ENCODE measurements at regions not wholly inside any gene's neighbourhood (a gene's known extent, or its start where the extent isn't known, plus 50 kb on each side); places are given as distances from the start of the nearest gene placed in this dataset.

GRCh38 chr17:72282439-72283029 is 161.7 kb downstream of the SOX9 start:
- POLR2A ChIA-PET, result no interaction called here
- DNase-seq (ENCODE audit: low read depth in 1 of 2, low spot score in 1 of 2), result no peak
- Histone ChIP-seq H3K4me2 (no peak overlapping the region), H3K27ac (no peak overlapping the region), H3K4me3 (no peak overlapping the region), H3K9me3 (no peaks in the 10 kb centered on the region), H3K4me1 (no peaks in the 10 kb centered on the region)
- no peak for ATAC-seq
- TF ChIP-seq RFX5 (IDR thresholded peaks at IDR 0.05), result no peak
- no peak for TF ChIP-seq TP53 (CRISPR knock-in tag; IDR thresholded peaks at IDR 0.05)
- TF ChIP-seq SMC3 (IDR thresholded peaks at IDR 0.05), result no peak
- TF ChIP-seq POLR2AphosphoS2 (conservative IDR thresholded peaks at IDR 0.05; ENCODE audit: low read length), result no peak
- TF ChIP-seq CBX8 (IDR thresholded peaks at IDR 0.05), result no peak
- no peak for TF ChIP-seq FOXS1 (CRISPR knock-in tag; IDR thresholded peaks at IDR 0.05)
- TF ChIP-seq SREBF2 (IDR thresholded peaks at IDR 0.05), result no peak
- TF ChIP-seq ZC3H11A (IDR thresholded peaks at IDR 0.05), result no peak
- no peak for TF ChIP-seq CBX2 (IDR thresholded peaks at IDR 0.05; ENCODE audit: borderline replicate concordance, low read depth)
- no peak for TF ChIP-seq HOXB13 (CRISPR knock-in tag; IDR thresholded peaks at IDR 0.05; ENCODE audit: low read depth)
- no peak for TF ChIP-seq BHLHE40 (IDR thresholded peaks at IDR 0.05; ENCODE audit: low read depth, low read length)
- peak; percentile 39 for FAIRE-seq
- CTCF ChIA-PET, result interaction anchor here (1.5 kb wide), 1 partner anchor 8 kb away, joined by 3 read pairs; no protein-coding TSS in a partner anchor
- WGBS (ENCODE audit: missing lambda C conversion rate), result 44% methylated on average over 3 of the region's 3 CpGs

GRCh38 chr17:72284806-72285205 is 164.0 kb downstream of the SOX9 start:
- 37% methylated on average over 4 of the region's 4 CpGs for WGBS (ENCODE audit: missing lambda C conversion rate)
- Histone ChIP-seq H3K4me2 (no peak overlapping the region), H3K4me3 (no peak overlapping the region), H3K9me3 (no peaks in the 10 kb centered on the region), H3K4me1 (no peaks in the 10 kb centered on the region), H3K27ac (no peak overlapping the region)
- ChIA-PET POLR2A (no interaction called here), CTCF (interaction anchor here (0.7 to 2.6 kb wide), 4 partner anchors 8 to 635 kb away, joined by 3 to 8 read pairs (median 5); no protein-coding TSS in a partner anchor)
- ATAC-seq, result no peak
- TF ChIP-seq CEBPB (IDR thresholded peaks at IDR 0.05) (no peak), HOXB5 (CRISPR knock-in tag; IDR thresholded peaks at IDR 0.05) (no peak), KDM1A (IDR thresholded peaks at IDR 0.05; ENCODE audit: low read depth) (no peak), HEYL (CRISPR knock-in tag; IDR thresholded peaks at IDR 0.05) (no peak)
- no peak for FAIRE-seq
- DNase-seq (ENCODE audit: low read depth in 1 of 2, low spot score in 1 of 2), result no peak

GRCh38 chr17:72287586-72287985 is 166.8 kb downstream of the SOX9 start:
- ATAC-seq (peak; percentile 44 to 49; a peak in 1 of 6 replicates), FAIRE-seq (no peak), DNase-seq (ENCODE audit: low read depth in 1 of 2, low spot score in 1 of 2) (no peak)
- Histone ChIP-seq H3K4me2 (no peak overlapping the region), H3K4me3 (no peak overlapping the region), H3K27ac (no peak overlapping the region), H3K4me1 (no peaks in the 10 kb centered on the region), H3K9me3 (no peaks in the 10 kb centered on the region)
- ChIA-PET POLR2A (no interaction called here), CTCF (interaction anchor here (0.9 to 1.4 kb wide), 2 partner anchors 9 to 32 kb away, joined by 3 read pairs; no protein-coding TSS in a partner anchor)
- WGBS (ENCODE audit: missing lambda C conversion rate), result 71% methylated on average over 4 of the region's 4 CpGs
- no peak for TF ChIP-seq ZNF302 (CRISPR knock-in tag; IDR thresholded peaks at IDR 0.05)
- TF ChIP-seq CHD2 (IDR thresholded peaks at IDR 0.05; ENCODE audit: low read length, partially characterized antibody), result no peak
- TF ChIP-seq CTCF (IDR thresholded peaks at IDR 0.05), result no peak
- TF ChIP-seq PHF8 (IDR thresholded peaks at IDR 0.05; ENCODE audit: borderline replicate concordance, low read depth), result no peak
- no peak for TF ChIP-seq HEYL (CRISPR knock-in tag; IDR thresholded peaks at IDR 0.05)
- no peak for TF ChIP-seq HES2 (IDR thresholded peaks at IDR 0.05)
- no peak for TF ChIP-seq ZFP36 (IDR thresholded peaks at IDR 0.05; ENCODE audit: borderline replicate concordance, partially characterized antibody)
- TF ChIP-seq CHD4 (IDR thresholded peaks at IDR 0.05; ENCODE audit: borderline replicate concordance), result no peak
- no peak for TF ChIP-seq ZSCAN20 (CRISPR knock-in tag; IDR thresholded peaks at IDR 0.05)
